HG02623 (cell line): ENCODE measurements at regions not wholly inside any gene's neighbourhood (a gene's known extent, or its start where the extent isn't known, plus 50 kb on each side); places are given as distances from the start of the nearest gene placed in this dataset.
"Not testable (repeated sequence)": the region's sequence is repeated elsewhere in the genome, so short reads cannot be mapped to it uniquely, and the experiment has no call there.

Experiments used
- ATAC-seq: cut with Tn5 transposase; IDR thresholded peaks from one replicate; pipeline ENCODE4 v1.9.1; 2021; ENCODE audit warnings: moderate library complexity; ENCODE audit not compliant: unreplicated experiment

DNA sequence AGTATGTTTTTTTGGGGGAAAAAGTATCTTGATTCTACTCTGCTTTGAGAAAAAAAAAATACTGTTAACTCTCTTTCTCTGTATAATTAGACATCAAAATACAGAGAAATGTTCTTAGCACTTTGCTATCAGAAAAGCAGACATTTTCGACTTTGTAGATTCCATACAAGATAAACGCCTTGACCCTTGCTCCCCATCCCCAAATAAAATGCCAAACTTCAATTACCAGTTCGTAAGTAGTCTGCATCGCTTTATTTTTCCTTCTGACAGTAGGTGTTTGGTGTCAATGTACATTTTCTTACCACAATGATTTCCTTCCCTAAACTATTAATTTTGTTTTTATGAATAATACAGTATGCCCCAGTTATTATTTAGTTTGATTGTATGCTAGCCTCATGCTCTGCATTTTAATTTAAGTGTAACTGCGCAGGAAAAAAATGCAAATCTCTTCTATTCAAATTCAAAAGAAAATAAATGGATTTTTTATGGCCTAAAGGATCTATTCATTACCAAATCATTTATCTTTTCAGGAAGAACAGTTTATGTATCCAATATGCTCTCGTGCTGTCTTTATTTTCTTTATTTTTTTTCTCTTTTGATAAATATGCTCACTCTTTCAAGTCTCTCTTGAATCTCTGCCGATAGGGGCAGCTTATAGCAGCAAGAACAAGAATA, 84.8 kb upstream of the ZNF217 start:
- ATAC-seq = no peak

DNA sequence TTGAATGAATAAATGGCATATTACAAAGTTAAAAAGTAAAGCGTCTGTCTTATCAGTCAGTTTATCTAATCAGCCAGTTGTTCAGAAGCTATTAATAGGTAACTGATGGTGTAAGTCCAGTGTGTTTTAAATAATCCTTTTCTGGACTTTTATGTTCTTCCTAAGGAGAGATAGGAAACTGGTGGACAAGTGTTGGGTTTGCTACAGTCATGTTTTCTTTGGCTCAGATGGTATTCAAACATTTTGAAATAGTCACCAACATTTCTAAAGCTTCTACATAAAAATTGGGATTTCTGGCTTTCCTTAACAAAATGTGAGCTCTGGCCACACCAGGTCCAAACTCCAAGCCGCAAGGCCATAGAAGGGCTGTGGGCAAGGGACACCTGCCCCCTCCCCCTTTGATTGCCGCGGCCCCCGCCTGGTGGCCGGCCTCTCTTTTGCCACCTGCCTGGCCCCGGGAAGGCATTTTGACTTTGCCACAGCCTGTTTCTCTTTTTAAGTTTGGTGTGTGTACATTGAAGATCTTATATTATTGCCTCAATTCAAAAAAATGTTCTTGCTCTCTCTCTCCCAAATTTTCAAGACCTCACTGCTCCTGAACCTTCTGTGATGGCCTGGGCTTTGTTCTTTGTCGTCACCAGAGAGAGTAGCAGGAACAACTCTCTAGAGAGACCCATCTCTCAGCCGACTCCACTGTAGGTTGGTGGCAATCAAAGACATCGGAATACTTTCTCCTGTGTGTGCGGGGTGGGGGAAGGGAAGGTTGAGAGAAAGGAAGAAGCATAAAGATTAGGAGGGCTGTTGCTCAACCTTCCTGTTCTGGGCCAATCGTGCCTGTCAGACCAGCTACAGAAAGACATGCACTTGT, 84.0 kb upstream of the ZNF217 start:
- no peak for ATAC-seq

DNA sequence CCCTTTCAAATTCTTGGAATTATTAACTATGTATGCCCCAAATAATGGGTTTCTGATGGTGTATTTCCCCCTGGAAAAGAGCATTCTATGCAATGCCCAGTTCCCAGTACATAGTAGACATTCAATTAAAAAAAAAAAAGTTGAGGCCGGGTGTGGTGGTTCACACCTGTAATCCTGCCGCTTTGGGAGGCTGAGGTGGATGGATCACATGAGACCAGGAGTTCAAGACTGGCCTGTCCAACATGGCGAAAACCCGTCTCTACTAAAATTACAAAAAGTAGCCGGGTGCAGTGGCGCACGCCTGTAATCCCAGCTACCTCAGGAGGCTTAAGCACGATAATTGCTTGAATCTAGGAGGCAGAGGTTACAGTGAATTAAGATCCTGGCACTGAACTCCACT, 83.3 kb upstream of the ZNF217 start:
- no peak for ATAC-seq

DNA sequence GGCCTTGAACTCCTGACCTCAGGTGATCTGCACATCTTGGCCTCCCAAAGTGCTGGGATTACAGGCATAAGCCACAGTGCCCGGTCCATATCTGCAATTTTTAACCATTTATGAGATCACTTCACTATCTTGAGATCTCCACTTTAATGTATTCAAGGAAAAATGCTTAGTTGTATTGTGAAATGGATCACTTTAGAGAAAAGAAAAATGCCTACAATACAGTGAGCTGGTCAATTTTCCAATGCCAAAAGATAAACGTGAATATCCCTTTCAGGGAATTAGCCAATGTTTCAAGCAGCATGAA, 82.8 kb upstream of the ZNF217 start:
- ATAC-seq = no peak

DNA sequence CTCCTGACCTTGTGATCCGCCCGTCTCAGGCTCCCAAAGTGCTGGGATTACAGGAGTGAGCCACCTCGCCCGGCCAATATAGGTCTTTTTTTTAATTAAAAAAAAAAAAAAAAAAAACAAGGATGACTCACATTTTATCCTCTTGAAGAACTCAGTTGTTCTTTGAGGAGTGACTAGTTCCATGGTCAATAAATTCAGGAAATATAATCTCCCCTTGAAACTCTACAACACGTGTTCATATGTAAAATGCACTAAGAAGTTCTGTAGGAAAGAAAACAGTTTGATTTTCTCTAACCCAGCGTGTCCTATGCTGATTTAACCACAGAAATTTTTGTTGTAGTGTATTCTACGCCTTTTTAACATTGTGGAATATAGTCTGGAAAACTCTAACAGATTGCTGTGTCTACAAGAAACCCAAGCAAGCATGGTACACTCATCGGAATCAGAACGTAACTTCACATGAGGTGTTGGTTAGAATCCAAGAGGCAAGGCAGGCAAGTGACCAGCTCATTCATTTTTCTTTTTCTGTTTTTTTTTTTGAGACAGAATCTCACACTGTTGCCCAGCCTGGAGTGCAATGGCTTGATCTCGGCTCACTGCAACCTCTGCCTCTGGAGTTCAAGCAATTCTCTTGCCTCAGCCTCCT, 79.0 kb upstream of the ZNF217 start:
- no peak for ATAC-seq

DNA sequence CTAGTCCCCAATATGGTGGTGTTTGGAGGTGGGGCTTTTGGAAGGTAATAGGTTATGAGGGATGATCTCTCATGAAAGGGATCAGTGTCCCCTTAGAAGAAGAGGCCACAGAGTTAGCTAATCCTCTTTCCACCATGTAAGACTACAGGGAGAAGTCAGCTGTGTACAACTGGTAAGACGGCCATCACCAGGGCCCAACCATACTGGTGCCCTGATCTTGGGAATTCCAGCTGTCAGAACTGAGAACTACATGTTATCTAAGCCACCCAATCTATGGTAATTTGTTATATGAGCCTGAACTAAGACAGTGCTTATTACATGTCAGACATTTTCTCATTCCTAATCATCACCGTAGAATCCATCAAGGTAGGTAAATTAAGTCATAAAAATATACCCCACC, 77.7 kb upstream of the ZNF217 start:
- ATAC-seq = no peak

DNA sequence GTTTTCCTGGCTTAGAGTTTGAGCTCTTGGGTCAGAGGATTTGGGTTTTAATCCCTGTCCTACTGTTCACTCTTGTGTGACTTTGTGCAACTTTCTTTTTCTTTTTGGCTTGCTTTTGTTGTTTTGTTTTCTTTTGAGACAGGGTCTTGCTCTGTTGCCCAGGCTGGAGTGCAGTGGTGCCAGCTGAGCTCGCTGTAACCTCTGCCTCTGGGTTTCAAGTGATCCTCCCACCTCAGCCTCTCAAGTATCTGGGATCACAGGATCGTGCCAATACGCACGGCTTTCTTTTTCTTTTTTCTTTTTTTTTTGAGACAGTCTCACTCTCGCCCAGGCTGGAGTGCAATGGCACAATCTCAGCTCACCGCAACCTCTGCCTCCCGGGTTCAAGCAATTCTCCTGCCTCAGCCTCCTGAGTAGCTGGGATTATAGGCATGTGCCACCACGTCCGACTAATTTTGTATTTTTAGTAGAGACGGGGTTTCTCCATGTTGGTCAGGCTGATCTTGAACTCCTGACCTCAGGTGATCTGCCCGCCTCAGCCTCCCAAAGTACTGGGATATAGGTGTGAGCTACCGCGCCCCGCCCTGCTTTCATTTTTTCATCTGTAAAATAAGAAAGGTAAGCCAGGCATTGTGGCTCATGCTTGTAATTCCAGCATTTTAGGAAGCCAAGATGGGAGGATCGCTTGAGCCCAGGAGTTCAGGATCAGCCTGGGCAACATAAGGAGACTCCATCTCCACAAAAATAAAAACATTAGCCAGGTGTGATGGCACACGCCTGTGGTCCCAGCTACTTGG, 76.1 kb upstream of the ZNF217 start:
- not testable (repeated sequence) for ATAC-seq

DNA sequence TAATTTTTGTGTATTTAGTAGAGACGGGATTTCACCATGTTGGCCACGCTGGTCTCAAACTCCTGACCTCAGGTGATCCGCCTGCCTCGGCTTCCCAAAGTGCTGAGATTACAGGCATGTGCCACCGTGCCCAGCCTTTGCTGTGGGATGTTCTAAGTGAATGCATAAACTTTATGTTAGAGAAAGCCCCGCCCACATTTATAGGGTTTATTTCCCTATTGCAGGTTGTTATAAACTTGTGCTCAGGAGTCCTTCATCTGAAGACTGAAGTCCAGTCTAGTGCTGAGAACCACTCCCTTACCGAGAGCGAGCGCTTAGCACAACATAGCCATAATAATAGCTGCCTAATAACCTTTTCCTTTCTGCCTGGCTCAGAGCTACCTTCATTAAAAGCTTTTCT, 75.4 kb upstream of the ZNF217 start:
- ATAC-seq = no peak

DNA sequence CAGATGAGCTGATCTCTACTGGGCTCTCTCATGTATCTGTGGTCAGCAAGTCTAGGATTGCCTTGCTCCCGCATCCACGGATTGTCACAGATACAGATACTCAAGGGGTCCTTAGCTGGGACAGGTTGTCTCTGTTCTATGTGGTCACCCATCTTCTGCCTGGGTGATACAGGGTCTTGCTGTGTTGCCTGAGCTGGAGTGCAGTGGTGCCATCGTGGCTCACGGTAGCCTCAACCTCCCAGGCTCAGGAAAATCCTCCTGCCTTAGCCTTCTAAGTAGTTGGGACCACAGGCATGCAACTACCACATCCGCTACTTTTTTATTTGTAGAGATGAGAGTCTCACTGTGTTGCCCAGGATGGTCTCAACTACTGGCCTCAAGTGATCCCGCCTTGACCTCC, 72.5 kb upstream of the ZNF217 start:
- no peak for ATAC-seq

DNA sequence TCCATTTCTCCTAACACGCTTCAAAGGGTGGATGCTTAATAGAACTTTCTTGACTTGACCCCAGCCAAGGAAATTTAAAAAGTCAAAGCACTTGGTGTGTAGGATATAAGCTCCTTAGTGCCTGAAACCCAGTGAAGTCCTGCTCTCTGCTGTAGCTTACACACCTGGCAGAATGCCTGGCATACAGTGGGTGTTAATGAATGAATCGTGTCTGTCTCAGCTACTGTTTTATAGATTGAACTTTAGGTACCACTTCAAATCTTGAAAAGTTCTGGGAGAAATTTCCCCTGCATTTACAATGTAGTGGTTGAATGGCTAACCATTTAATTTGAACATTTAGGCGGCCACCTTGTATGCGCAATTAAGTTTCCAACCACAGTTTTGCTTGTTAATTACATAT, 70.5 kb upstream of the ZNF217 start:
- ATAC-seq = no peak

DNA sequence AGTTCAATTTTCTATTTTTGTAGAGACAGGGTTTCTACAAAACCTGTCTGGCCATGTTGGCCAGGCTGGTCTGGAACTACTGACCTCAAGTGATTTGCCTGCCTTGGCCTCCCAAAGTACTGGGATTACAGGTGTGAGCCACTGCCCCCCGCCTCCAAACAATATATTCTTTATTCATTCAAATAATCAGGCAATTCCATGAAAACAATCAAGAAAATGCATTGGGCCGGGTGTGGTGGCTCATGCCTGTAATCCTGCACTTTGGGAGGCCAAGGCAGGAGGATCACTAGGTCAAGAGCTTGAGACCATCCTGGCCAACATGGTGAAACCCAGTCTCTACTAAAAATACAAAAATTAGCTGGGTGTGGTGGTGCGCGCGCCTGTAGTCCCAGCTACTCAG, 69.9 kb upstream of the ZNF217 start:
- not testable (repeated sequence) for ATAC-seq

DNA sequence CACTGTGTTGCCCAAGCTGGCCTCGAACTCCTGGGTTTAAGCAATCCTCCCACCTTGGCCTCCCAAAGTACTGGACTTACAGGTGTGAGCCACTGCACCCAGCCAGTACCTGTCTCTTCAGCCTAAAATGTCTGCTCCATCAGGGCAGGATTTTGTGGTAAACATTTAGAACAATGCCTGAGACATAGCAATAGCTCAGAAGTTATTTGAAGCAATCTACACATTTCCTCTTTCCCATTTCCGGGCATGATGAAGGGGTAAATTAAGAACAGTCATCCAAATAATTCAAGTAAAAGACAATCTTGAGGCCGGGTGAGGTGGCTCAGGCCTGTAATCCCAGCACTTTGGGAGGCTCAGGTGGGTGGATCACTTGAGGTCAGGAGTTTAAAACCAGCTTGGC, 69.0 kb upstream of the ZNF217 start:
- ATAC-seq = no peak

DNA sequence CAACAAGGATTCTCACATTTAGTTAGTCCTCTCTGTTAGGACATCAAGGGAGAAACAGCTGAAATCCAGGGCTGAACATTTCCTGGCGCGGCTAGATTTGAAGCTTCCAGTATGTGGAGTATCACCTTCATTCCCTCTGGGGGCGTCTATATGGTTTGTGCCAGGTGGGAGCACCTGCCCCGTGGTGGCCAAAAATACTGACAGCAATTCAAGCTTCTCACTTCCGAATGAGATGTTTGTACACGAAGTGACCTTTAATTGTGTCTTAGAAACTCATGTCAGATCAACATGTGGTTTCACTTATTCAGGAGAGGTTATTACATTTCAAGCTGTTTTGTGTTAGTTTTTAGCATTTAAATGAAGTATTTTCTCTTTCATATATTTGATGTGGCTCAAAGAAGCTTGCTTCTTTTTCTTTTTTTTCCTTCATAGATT, 67.3 kb upstream of the ZNF217 start:
- no peak for ATAC-seq

DNA sequence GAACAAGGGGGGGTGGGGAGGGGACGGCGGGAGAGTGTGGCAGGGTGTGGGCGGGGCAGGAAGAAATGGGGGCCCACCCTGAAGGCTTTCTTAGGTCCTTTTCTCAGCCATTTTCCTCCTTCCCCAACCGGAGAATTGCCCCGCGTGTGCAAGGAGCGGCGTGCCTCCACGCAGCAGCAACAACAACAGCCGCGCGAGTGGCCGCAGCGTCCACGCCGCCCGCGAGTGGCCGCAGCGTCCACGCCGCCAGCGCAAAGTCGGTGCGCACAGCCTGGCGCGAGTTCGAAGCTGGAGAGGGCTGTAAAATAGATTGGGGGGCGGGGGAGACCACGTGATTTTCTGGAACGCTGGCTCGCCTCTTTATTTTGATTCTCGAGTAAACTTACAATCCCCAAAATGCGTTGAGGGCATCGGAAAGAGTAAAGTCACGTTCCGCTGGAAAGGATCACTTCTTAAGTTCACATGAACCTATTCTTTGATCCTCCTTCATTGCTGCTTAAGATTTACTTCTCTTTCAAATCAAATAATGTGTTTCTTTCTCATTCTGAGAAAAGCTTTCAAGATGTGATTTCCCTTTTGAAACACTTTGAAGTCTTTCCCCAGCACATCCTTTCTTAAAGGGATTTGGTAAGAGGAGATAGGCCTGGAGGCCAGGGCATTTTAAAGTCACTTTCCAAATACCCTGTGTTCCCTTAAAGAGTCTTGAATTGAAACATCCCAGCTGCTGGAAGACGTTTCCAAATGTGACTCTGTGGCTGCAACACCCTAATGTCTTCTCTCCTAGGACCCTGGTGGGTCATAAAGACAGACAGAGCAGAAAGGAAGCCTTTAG, 66.7 kb upstream of the ZNF217 start:
- ATAC-seq = no peak

DNA sequence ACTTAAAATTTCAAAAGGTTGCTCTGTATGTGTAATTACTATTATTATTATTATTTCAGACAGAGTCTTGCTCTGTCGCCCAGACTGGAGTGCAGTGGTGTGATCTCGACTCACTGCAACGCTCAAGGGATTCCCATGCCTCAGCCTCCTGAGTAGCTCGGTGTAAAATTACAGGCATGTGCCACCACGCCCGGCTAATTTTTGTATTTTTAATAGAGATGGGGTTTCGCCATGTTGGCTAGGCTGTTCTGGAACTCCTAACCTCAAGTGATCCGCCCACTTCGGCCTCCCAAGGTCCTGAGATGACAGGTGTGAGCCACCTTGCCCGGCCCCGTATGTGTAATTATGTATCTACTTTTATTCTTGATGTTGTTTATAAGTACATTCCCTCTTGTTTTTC, 65.3 kb upstream of the ZNF217 start:
- ATAC-seq = no peak

DNA sequence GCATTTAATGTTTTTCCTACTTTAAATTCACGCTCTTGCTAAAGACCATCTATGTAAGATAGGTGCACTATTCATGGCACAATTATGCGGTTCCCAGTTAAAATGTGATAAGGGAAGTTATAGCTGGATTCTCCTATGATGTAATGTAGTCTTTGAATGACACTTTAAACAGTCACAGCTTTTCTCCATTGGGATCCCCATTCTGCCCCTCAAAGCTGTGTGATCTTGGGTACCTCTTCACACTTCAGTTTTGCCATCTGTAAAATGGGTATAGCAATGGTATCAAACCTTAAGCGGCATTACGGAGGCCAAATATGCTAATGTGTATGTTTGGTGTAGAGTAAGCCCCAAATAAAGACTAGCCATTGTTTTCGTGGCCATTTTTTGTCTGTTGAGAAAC, 64.7 kb upstream of the ZNF217 start:
- ATAC-seq = no peak

DNA sequence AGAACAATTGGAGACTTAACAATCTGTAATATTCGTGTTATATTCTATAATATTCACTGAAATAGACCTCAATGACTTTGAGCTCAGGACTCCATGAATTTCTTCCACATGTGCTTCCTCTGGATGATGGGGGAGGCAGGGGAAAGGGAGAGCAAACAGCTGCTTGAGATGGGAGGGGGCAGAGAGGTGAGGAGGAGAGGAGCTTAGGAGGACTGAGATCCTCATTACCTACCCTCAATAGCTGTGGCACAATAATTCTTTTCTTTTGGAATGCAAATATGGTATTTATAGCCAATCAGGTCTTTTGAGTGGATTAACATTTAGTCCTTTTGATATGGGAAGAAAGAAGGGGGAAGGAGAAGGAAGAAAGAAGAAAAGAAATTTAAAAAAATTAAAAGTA, 64.1 kb upstream of the ZNF217 start:
- ATAC-seq = no peak

DNA sequence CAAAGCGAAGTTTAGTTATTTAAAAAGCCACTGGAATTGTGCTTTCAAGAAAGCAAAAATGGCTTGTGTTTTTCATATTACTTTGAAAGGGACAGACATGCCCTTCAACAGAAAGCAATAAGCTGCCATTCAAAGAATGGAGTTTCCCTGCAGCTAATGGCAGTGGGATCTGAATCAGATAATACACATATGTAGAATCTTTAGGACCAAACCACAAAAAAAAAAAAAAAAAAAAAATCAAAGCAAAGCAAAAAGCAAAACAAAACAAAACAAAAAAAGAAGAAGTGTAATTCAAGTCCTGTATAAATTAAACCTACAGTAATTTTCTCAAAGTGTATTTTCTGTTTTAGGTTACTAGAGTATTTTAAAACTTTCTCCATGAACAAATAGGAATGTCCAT, 63.6 kb upstream of the ZNF217 start:
- no peak for ATAC-seq

DNA sequence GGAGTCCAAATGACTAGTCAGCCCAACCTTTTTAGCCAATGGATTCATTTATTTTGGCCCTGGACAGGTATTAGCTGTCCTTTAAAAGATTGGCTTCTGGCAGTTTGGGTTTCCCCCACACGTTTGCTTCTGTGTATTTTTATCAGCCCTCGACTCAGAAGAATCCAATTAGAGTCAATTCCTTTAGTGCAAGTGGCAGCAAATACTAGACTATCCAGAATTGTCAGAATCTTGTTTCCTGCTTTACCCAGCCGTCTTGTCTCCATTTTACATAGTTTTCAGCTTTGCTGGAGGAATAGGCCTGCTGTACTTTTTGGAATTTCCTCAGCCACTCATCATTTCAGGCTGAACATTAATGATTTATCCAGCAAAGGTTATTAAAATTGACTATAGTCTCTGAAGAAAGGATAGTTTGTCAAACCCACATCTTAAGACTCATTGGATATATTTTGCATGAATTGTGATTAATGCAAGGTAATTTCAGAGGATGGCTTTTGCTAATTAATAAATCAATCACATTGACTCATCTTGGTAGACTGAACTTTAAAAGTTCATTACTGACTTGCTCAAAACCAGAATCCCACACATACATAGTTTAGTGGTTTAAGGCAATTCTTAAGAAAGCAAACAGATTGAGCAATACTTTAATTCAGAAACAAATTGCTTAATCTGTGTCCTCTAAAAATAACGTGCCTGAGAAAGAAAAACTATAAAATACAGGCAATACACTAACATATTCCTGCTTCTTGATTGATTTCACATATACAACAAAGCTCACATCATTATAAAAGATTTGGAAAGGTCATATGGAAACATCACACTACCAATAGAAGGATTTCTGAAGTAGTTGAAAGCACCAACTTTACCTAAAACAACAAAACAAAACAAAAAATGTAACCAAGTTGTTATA, 62.9 kb upstream of the ZNF217 start:
- no peak for ATAC-seq
